Skeletal muscle cell (primary cell): ENCODE measurements at regions not wholly inside any gene's neighbourhood (a gene's known extent, or its start where the extent isn't known, plus 50 kb on each side); places are given as distances from the start of the nearest gene placed in this dataset.
"Not testable (repeated sequence)": the region's sequence is repeated elsewhere in the genome, so short reads cannot be mapped to it uniquely, and the experiment has no call there.

Source experiments
- DNase-seq: peaks from one replicate; pipeline ENCODE4 v3.0.0-alpha.2; 2010; ENCODE audit warnings: low read depth
- H3K4me3 ChIP-seq: 2 replicates; pipeline ENCODE4 v1.5.1; 2011; ENCODE audit warnings: low read depth, mild to moderate bottlenecking, control low read depth, low read length, moderate library complexity

- no peak for DNase-seq
- no peak overlapping the region for H3K4me3 ChIP-seq
Observed at GRCh38 chr13:68628994-68629393, 1398.9 kb upstream of the PCDH9 start.

- DNase-seq, result no peak
- H3K4me3 ChIP-seq, result no peak overlapping the region
Observed at GRCh38 chr13:68627379-68627778, 1397.2 kb upstream of the PCDH9 start.

DNA sequence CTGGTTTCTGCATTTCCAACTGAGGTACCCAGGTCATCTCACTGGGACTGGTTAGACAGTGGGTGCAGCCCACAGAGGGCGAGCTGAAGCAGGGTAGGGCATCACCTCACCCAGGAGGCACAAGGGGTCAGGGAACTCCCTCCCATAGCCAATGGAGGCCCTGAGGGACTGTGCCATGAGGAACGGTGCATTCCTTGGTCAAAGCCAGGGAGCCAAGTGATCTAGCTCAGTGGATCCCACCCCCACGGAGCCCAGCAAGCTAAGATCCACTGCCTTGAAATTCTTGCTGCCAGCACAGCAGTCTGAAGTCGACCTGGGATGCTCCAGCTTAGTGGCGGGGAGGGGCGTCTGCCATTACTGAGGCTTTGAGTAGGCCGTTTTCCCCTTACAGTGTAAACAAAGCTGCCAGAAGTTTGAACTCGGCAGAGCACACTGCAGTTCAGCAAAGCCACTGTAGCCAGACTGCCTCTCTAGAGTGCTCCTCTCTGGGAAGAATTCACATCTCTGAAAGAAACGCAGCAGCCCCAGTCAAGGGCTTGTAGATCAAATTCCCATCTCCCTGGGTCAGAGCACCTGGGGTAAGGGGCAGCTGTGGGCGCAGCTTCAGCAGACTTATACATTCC is 1386.6 kb upstream of the PCDH9 start:
- H3K4me3 ChIP-seq, result no peak overlapping the region
- no peak for DNase-seq

GRCh38 chr13:68609661-68610060 is 1379.5 kb upstream of the PCDH9 start:
- no peak overlapping the region for H3K4me3 ChIP-seq
- DNase-seq, result no peak

DNA sequence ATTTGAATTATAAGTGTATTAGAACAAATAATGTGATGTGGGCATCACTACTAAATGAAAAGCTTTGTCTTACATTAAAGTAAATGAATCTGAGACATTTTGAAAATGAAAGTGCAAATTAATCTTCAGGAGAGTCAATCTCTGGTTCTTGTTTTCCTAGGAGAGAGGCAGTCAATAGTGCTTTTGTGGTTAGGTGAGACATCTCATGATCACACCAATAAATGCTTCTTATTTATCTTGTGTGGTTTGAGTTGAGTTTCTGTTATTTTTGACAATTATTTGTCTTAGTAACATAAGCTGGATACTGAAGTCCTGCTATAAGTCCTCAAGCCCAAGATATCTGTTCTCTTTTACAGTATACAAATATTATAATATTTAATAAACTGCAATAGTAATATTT is 1378.0 kb upstream of the PCDH9 start:
- no peak overlapping the region for H3K4me3 ChIP-seq
- no peak for DNase-seq

DNA sequence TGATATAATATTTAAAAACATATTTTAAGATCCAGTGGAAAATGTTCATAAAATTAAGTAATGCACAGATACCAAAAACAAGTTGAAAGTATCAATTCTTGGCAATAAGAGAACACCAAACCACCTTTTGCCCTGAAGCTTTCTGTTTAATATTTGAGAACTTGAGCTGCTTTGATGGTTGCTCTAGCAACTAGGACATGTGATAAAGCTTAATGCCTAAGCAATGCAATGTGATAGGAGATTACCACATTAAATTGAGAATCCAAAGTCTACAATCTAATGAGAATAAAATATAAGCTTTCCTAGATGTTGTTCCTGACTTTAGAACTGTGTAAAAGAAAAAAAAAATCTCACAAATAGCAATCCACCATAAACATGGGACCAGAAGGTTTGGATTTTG is 1367.5 kb upstream of the PCDH9 start:
- DNase-seq, result no peak
- no peak overlapping the region for H3K4me3 ChIP-seq

DNA sequence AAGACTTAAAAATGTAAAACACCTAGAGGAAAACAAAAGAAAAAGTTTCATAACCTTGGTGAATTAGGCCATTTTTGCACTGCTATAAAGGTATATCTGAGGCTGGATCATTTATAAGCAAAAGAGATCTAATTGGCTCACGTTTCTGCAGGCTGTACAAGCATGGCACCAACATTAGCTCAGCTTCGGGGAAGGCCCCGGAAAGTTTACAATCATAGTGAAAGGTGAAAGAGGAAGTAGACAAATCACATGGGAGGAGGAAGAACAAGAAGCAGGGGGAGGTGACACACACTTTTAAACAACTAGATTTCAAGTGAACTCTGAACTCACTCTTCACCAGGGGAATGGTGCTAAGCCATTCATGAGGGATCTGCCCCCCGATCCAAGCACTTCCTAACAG is 1358.5 kb upstream of the PCDH9 start:
- DNase-seq, result no peak
- no peak overlapping the region for H3K4me3 ChIP-seq

DNA sequence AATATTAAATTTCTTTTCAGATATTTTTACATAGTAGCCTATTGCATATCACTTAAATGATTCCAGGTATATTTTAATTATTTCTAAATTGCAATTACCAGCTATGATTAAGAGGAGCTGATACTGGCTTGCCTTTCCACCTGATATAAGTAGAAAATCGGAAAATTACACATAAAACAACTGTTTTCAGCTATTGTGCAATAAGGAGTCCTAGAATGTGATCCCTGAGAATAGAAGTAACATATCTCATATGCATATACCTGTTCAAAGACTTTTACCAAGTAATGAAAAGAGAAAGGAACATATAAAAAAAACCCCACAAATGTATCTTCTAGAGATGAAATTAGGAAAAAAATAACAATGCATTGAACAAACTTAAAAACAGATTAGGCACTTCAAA is 1354.6 kb upstream of the PCDH9 start:
- no peak overlapping the region for H3K4me3 ChIP-seq
- no peak for DNase-seq

DNA sequence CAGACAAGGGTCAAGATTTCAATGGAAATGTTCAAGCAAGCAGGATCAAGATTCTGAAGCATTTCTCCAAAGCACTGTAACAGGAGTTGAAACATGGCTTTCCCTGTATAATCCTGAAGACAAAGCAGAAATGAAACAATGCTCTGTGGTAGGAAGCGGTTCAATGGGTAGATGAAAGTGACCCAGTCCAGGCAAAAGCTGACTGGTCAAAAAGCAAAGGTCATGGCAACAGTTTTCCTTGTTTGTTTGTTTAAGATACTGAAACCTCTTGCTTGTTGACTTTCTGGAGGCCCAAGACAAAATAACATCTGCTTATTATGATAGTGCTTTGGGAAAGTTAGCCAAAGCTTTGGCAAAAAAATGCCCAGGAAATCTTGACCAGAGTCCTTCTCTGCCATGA is 1343.9 kb upstream of the PCDH9 start:
- no peak overlapping the region for H3K4me3 ChIP-seq
- no peak for DNase-seq

- DNase-seq, result no peak
- no peak overlapping the region for H3K4me3 ChIP-seq
Observed at GRCh38 chr13:68551701-68552522, 1321.8 kb upstream of the PCDH9 start.

DNA sequence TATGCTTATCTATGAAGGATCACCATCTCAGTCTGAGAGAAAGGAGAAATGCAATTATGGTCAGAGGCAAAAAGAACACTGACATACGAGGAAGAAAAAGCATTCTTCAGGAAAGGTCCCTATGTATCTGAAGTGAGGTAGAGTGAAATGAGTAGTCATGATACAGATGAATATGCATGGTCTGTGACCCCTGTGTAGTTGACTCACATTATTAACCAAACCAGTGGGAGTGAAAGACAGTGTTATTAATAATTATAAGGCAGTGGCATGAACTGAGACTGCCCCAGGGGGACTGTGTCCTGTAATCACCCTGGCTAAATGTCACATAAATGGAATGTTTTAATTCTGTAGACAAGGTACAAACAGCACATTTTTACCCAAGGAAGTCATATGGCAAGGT is 1320.2 kb upstream of the PCDH9 start:
- no peak overlapping the region for H3K4me3 ChIP-seq
- DNase-seq, result no peak

DNA sequence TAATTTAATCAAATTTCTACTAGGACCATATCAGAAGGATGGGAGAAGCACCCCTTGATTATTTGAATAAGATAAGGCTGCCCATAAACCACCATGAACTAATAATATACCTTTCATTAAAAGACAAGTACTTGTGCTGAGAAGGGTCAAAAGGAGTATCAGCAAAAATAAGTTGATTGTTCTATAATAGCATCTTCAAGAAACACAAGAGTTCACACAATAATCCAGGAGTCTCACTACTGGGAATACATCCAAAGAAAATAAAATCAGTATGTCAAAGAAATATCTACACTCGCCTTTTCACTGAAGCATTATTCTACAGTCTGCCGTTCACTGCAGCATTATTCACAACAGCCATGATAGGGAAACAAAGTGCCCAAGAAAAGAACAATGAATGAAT is 1310.1 kb upstream of the PCDH9 start:
- no peak for DNase-seq
- no peak overlapping the region for H3K4me3 ChIP-seq

DNA sequence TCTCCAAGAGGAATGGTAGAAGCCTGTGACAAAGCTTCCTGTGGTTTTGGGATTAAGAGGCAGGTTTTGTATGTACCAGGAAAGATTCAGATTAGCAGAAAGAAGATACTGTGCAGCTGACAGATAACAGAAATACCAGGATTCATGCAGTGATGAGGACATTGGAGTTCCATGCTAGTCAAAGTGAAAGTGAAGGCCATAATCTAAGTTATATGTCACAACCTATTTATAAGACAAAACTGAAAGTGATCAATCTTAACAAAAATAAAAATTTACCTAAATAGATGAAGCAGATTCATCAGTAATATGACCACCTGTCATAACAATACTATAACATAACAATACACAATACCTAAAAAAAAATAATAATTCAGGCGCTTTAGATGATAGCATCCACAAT is 1305.2 kb upstream of the PCDH9 start:
- DNase-seq, result no peak
- H3K4me3 ChIP-seq, result no peak overlapping the region

- not testable (repeated sequence) for DNase-seq, H3K4me3 ChIP-seq
Observed at GRCh38 chr13:68527167-68527566, 1297.0 kb upstream of the PCDH9 start.

DNA sequence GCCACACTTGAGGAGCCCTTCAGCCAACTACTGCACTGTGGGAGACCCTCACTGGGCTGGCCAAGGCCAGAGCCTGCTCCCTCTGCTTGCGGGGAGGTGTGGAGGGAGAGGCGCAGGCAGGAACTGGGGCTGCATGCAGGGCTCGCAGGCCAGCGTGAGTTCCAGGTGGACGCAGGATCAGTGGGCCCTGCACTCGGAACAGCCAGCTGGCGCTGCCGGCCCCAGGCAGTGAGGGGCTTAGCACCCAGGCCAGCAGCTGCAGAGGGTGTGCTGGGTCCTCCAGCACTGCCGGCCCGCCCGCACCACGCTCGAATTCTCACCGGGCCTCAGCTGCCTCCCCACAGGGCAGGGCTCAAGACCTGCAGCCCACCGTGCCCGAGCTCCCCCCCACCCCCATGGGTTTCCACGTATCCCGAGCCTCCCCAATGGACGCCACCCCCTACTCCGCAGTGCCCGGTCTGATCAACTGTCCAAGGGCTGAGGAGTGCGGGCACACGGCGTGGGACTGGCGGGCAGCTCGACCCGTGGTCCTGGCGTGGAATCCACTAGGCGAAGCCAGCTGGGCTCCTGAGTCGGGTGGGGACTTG is 1293.8 kb upstream of the PCDH9 start:
- DNase-seq, result no peak
- H3K4me3 ChIP-seq, result no peak overlapping the region

GRCh38 chr13:68522184-68522583 is 1292.0 kb upstream of the PCDH9 start:
- H3K4me3 ChIP-seq, result no peak overlapping the region
- no peak for DNase-seq

- H3K4me3 ChIP-seq, result no peak overlapping the region
- DNase-seq, result no peak
Observed at GRCh38 chr13:68509734-68510621, 1279.8 kb upstream of the PCDH9 start.

DNA sequence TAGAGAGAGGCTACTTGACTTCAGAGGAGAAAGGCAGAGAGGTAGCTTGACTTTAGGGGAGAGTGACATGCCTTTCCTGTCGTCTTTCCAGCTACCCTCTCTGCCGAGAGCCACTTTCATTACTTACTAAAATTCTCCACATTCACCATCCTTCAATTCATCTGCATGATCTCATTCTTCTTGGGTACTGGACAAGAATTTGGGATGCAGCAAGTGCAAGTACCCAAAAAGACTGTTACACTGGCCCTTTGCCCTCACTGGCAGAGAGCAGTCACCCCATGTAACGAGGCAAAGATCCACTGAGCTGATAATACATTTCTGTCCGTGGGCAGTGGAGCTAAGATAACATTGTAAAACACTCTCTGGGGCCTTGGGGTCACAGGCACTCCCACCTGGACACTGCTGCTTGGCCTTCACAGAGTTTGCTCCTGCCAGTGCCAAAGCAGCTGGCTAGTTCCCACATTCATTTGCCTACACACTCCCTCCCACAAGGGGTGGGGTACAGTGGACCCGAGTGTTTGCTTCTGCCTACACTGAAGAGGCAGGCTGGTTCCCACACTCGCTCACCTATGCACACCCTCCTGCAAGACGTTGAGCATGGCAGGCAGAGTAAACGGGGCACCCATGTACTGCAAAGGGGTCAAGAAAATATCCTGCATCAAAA is 1276.9 kb upstream of the PCDH9 start:
- H3K4me3 ChIP-seq, result no peak overlapping the region
- DNase-seq, result no peak

DNA sequence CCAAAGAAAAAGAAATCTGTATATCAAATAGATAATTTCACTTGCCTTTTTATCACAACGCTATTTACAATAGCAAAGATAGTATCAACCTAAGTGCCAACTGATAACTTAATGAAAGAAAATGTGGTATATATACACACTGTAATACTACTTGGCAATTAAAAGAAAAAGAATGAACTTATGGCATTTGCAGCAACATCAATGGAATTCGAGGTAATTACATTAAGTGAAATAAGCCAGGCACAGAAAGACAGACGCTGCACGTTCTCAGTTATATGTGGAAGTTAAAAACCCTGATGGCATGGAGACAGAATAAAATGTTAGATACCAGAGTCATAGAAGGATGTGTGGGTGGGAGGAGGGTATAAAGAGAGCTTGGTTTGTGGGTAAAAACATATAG is 1260.5 kb upstream of the PCDH9 start:
- no peak overlapping the region for H3K4me3 ChIP-seq
- no peak for DNase-seq
